T-helper 22 cell (primary cell): ENCODE measurements at regions not wholly inside any gene's neighbourhood (a gene's known extent, or its start where the extent isn't known, plus 50 kb on each side); places are given as distances from the start of the nearest gene placed in this dataset.

Experiments used
- DNase-seq: peaks from one replicate; pipeline ENCODE4 v3.0.0-alpha.2; 2020; ENCODE audit warnings: low read depth

- peak; percentile 89 for DNase-seq
Measured at GRCh38 chr7:130912862-130913638, 179.0 kb upstream of the KLF14 start.

GRCh38 chr7:130913639-130914553 is 179.9 kb upstream of the KLF14 start:
- DNase-seq = no peak

- DNase-seq = no peak
Measured at GRCh38 chr7:130914554-130915294, 180.7 kb upstream of the KLF14 start.

- no peak for DNase-seq
Measured at GRCh38 chr7:130917669-130918128, 183.7 kb upstream of the KLF14 start.

GRCh38 chr7:130918129-130919052 is 184.4 kb upstream of the KLF14 start:
- DNase-seq = no peak

GRCh38 chr7:130919316-130920103 is 185.5 kb upstream of the KLF14 start:
- no peak for DNase-seq

- DNase-seq = no peak
Measured at GRCh38 chr7:130920122-130920521, 186.1 kb upstream of the KLF14 start.

- DNase-seq = no peak
Measured at GRCh38 chr7:130921391-130922180, 187.6 kb upstream of the KLF14 start.

GRCh38 chr7:130922206-130923112 is 188.5 kb upstream of the KLF14 start:
- DNase-seq = no peak

GRCh38 chr7:130923365-130923764 is 189.4 kb upstream of the KLF14 start:
- no peak for DNase-seq

GRCh38 chr7:130923930-130924329 is 189.9 kb upstream of the KLF14 start:
- DNase-seq = no peak

GRCh38 chr7:130925136-130925794 is 191.3 kb upstream of the KLF14 start:
- no peak for DNase-seq

- no peak for DNase-seq
Measured at GRCh38 chr7:130926001-130926691, 192.1 kb upstream of the KLF14 start.

- no peak for DNase-seq
Measured at GRCh38 chr7:130927062-130927461, 193.1 kb upstream of the KLF14 start.

GRCh38 chr7:130927564-130927963 is 193.6 kb upstream of the KLF14 start:
- DNase-seq = no peak

GRCh38 chr7:130929896-130930659 is 196.1 kb upstream of the KLF14 start:
- DNase-seq = peak; percentile 73

GRCh38 chr7:130930681-130931080 is 196.7 kb upstream of the KLF14 start:
- no peak for DNase-seq
